ENCODE measurements at regions not wholly inside any gene's neighbourhood (a gene's known extent, or its start where the extent isn't known, plus 50 kb on each side); places are given as distances from the start of the nearest gene placed in this dataset.
"Not testable (repeated sequence)": the region's sequence is repeated elsewhere in the genome, so short reads cannot be mapped to it uniquely, and the experiment has no call there.

DNA sequence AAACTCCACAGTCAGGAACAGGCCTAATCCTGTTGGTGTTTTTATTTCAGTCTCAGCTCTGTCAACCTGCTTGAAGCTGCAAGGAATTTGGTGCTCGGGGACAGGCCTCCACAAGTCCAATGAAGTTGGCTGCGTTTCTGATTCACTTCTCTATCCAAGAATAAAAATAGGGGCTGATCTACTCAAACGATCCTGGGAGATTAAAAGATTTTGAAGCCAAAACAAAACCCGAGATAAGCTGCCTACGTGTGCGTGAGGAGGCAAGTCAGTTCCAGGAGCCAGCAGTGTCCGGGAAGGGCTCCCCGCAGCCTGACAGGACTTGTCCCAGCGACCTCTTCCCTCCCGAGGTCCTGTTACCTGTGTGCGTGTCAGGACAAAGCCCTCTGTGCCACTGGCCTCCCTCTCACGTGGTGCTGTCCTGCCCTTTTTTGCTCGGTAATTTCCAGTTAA lies 98.0 kb downstream of the ETS2 start:
- intact Hi-C loops (cut with DNase I), result no loop called here
- no peaks in the 10 kb centered on the region for H3K9me3 ChIP-seq
- H3K4me3 ChIP-seq, result no peak overlapping the region
- peaks cover 0 to 17% (median 17%) of the 10 kb centered on the region in 4 donors for H3K4me1 ChIP-seq
- H3K27ac ChIP-seq, result peak overlapping the region in 3 of 4 donors; percentile 23 to 61 (median 52)
- WGBS, 2 donors, result 85 to 91% methylated on average over 13 of the region's 13 CpGs
- H3K27me3 ChIP-seq, result no peaks in the 10 kb centered on the region
- no peaks in the 10 kb centered on the region for H3K36me3 ChIP-seq
- TF ChIP-seq CTCF (IDR thresholded peaks at IDR 0.05) (no peak), POLR2AphosphoS5 (IDR thresholded peaks at IDR 0.05) (no peak), POLR2A (IDR thresholded peaks at IDR 0.05) (no peak), EP300 (IDR thresholded peaks at IDR 0.05) (no peak)
- DNase-seq, result no peak

DNA sequence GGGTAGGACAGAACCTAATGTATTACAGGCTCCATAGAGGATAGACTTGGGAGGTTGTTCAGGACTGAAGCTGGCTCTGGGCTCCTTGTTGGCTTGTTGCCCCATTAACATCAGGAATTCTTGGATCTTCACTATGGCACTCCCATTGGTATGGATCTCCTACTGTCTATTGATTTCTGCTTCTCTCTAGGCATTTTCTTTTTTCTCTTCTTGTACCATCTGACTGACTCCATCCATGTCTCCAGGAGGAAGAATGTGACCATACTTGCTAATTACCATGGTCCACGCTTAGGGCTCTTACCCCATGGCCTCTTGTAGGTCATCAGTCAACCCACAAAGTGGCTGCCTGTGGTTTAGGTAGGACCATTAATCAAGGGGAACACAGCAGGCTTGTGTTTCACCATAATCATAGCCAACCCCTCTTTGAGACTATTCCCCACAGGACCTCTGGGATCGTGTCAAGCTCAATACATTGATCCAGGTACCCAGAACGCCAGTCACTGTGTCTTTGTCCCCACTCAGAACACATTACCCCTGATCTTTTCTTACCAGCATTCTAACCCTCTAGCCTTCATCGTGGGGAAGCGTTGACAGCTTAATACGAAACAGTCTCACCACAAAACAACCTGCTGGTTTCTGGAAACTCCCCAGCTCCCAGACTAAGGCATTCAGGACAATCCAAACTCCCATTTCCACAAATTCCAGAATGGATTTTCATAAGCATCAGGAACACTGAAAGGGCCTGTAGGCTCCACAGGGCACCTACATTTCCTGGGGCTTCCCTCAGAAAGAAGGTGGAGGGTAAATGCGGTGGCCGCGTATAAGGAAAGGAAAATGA lies 97.1 kb downstream of the ETS2 start:
- no peaks in the 10 kb centered on the region for H3K9me3 ChIP-seq
- no peak for DNase-seq
- WGBS, 2 donors, result 96% methylated on average over 9 of the region's 9 CpGs
- no peaks in the 10 kb centered on the region for H3K36me3 ChIP-seq
- peak overlapping the region in 3 of 4 donors; percentile 23 to 61 (median 52) for H3K27ac ChIP-seq
- no peaks in the 10 kb centered on the region for H3K27me3 ChIP-seq
- H3K4me3 ChIP-seq, result no peak overlapping the region
- intact Hi-C loops (cut with DNase I), result no loop called here
- TF ChIP-seq CTCF (IDR thresholded peaks at IDR 0.05) (no peak), POLR2AphosphoS5 (IDR thresholded peaks at IDR 0.05) (no peak), EP300 (IDR thresholded peaks at IDR 0.05) (no peak), POLR2A (IDR thresholded peaks at IDR 0.05) (no peak)
- H3K4me1 ChIP-seq, result peaks cover 0 to 18% (median 17%) of the 10 kb centered on the region in 4 donors

GRCh38 chr21:38900499-38900898 lies 94.8 kb downstream of the ETS2 start:
- Histone ChIP-seq H3K9me3 (no peaks in the 10 kb centered on the region), H3K4me1 (peaks cover 0 to 12% (median 6%) of the 10 kb centered on the region in 4 donors), H3K27me3 (no peaks in the 10 kb centered on the region), H3K4me3 (no peak overlapping the region), H3K27ac (peak overlapping the region in 2 of 4 donors; percentile 35 to 48), H3K36me3 (no peaks in the 10 kb centered on the region)
- TF ChIP-seq CTCF (IDR thresholded peaks at IDR 0.05) (no peak), POLR2A (IDR thresholded peaks at IDR 0.05) (no peak), EP300 (IDR thresholded peaks at IDR 0.05) (peak in 2 of 4 donors; percentile 27 to 75), POLR2AphosphoS5 (IDR thresholded peaks at IDR 0.05) (peak in 3 of 4 donors; percentile 58 to 89 (median 66))
- intact Hi-C loops (cut with DNase I), result no loop called here
- WGBS, 2 donors, result 83 to 89% methylated on average over 2 of the region's 2 CpGs
- DNase-seq, result no peak

GRCh38 chr21:38899985-38900384 lies 94.3 kb downstream of the ETS2 start:
- H3K4me1 ChIP-seq, result peaks cover 0 to 12% (median 6%) of the 10 kb centered on the region in 4 donors

DNA sequence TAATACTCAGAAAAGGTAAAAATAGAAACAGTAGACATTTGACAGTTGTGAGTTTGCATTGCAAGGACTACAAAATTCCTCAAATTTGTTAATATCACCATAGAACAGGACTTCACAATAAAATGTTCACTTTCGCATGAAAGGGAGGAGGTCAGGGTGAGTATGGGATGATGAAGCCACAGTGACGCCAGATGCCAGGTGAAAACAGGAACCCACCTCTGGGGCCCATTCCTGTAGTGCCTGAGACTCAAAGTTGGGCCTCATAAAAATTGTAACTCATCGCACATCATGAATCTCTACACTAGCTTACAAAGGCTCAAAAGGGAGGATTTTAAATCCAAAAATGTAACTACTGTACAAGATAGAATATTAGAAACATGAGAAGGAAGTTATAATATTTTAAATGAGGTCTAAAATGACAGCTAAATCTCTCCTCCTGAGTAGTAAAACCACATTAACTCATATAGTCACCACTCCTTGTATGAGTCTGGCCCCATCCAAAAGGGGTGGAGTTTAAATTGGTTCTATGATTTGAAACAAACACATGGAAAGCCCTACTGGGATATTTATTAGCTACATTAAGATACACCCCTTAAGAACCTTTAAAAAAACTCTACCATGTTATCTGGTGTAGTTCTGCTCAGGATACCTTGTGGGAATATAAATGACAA lies 93.7 kb downstream of the ETS2 start:
- Histone ChIP-seq H3K4me1 (peaks cover 0 to 12% (median 6%) of the 10 kb centered on the region in 4 donors), H3K36me3 (no peaks in the 10 kb centered on the region), H3K9me3 (no peaks in the 10 kb centered on the region), H3K4me3 (no peak overlapping the region), H3K27ac (peak overlapping the region in 2 of 4 donors; percentile 48 to 60), H3K27me3 (no peaks in the 10 kb centered on the region)
- TF ChIP-seq POLR2A (IDR thresholded peaks at IDR 0.05) (no peak), POLR2AphosphoS5 (IDR thresholded peaks at IDR 0.05) (no peak), CTCF (IDR thresholded peaks at IDR 0.05) (no peak), EP300 (IDR thresholded peaks at IDR 0.05) (no peak)
- intact Hi-C loops (cut with DNase I), result loop anchor here (2.0 to 10.0 kb wide), 5 partner anchors 75 to 225 kb away; no protein-coding TSS in a partner anchor
- WGBS, 2 donors, result 62 to 64% methylated on average over 3 of the region's 3 CpGs
- no peak for DNase-seq

More at GRCh38 chr21:38899985-38900384, 94.3 kb downstream of the ETS2 start:
- H3K27ac ChIP-seq, result peak overlapping the region in 2 of 4 donors; percentile 35 to 48
- not testable (repeated sequence) for H3K4me3 ChIP-seq, H3K27me3 ChIP-seq, H3K36me3 ChIP-seq, DNase-seq, H3K9me3 ChIP-seq
- intact Hi-C loops (cut with DNase I), result loop anchor here (2.0 to 10.0 kb wide), 5 partner anchors 75 to 225 kb away; no protein-coding TSS in a partner anchor
- 89 to 92% methylated on average over 6 of the region's 6 CpGs for WGBS, 2 donors

Data from sigmoid colon (tissue), 6 donors.